Panc1 (cell line): ENCODE measurements at regions not wholly inside any gene's neighbourhood (a gene's known extent, or its start where the extent isn't known, plus 50 kb on each side); places are given as distances from the start of the nearest gene placed in this dataset.

ENCODE experiments used
- ATAC-seq: fragments of 200-7000 bp; cut with Tn5 transposase; 2 replicates; pipeline ENCODE4 v1.9.1; 2020; ENCODE audit warnings: mild to moderate bottlenecking, moderate library complexity
- BruUV-seq: library from RNA; stranded (reverse); fragments of 400-500 nt; replicated peaks from 2 replicates; lab custom pipeline; 2021; lab: Mats Ljungman, UMichigan
- CTCF ChIA-PET: fragments of 300-600 bp; sonication (Branson Sonifier 250); formaldehyde crosslinking; loops from one replicate; lab custom pipeline; 2022; ENCODE audit warnings: antibody characterized with exemption; lab: Charles Lee
- POLR2A ChIA-PET: fragments of 300-600 bp; sonication (Branson Sonifier 250); formaldehyde crosslinking; loops from one replicate; lab custom pipeline; 2022; ENCODE audit warnings: antibody characterized with exemption; lab: Charles Lee
- DNase-seq: peaks from one replicate; pipeline ENCODE4 v3.0.0-alpha.2; 2010; ENCODE audit warnings: low read depth, low spot score
- H3K27ac ChIP-seq: 2 replicates; pipeline ENCODE4 v1.5.1; 2011; ENCODE audit warnings: mild to moderate bottlenecking, low read length, inconsistent platforms
- H3K27me3 ChIP-seq: fragments of 200-500 bp; sonication (Bioruptor generic); 2 replicates; pipeline ENCODE4 v1.6.0; 2014; ENCODE audit warnings: low read length, inconsistent platforms; ENCODE audit not compliant: control insufficient read depth, insufficient read depth
- H3K36me3 ChIP-seq: fragments of 200-500 bp; sonication (Bioruptor generic); 2 replicates; pipeline ENCODE4 v1.5.1; 2014; ENCODE audit warnings: inconsistent platforms, mild to moderate bottlenecking, low read length, moderate library complexity; ENCODE audit not compliant: control insufficient read depth, insufficient read depth
- H3K4me1 ChIP-seq: 2 replicates; pipeline ENCODE4 v1.5.1; 2011; ENCODE audit warnings: inconsistent platforms, mild to moderate bottlenecking, low read length, moderate library complexity; ENCODE audit not compliant: control insufficient read depth, insufficient read depth
- H3K4me3 ChIP-seq, 2 experiments: 2 replicates each; pipeline ENCODE4 v1.5.1; 2011 to 2012; ENCODE audit warnings: low read depth in 2 of 2, low read length in 2 of 2, mild to moderate bottlenecking in 2 of 2, inconsistent platforms in 1 of 2, moderate library complexity in 1 of 2
- H3K9me3 ChIP-seq: fragments of 200-500 bp; sonication (Bioruptor generic); 2 replicates; pipeline ENCODE4 v1.5.1; 2014; ENCODE audit warnings: low read depth, mild to moderate bottlenecking, inconsistent platforms, low read length, moderate library complexity; ENCODE audit not compliant: control insufficient read depth, insufficient read depth
- POLR2AphosphoS5 ChIP-seq: IDR thresholded peaks from 2 replicates; pipeline ENCODE4 v1.6.1; 2012; ENCODE audit warnings: mild to moderate bottlenecking, low read depth, low read length, moderate library complexity
- REST ChIP-seq, 2 experiments: IDR thresholded peaks; 2 replicates each; pipeline ENCODE4 v1.6.1; 2011 to 2012; ENCODE audit warnings: low read depth in 2 of 2, control low read depth in 1 of 2, low read length in 1 of 2, mild to moderate bottlenecking in 1 of 2, moderate library complexity in 1 of 2; ENCODE audit not compliant: insufficient read depth in 1 of 2
- SIN3A ChIP-seq: IDR thresholded peaks from 2 replicates; pipeline ENCODE4 v1.6.1; 2012; ENCODE audit warnings: low read depth, mild to moderate bottlenecking, low read length, moderate library complexity, borderline replicate concordance; ENCODE audit not compliant: insufficient read depth
- TCF7L2 ChIP-seq: IDR thresholded peaks from 2 replicates; pipeline ENCODE4 v1.6.1; 2011; ENCODE audit warnings: mild to moderate bottlenecking, low read depth, low read length, inconsistent platforms
- in situ Hi-C: cut with HindIII; loops from 2 replicates; pipeline ENCODE4 v1.10.0; 2016; ENCODE audit warnings: low sequenced_read_pairs, low pct_unique_long_range_greater_than_20kb
- intact Hi-C: fragments of 100-400 bp; cut with micrococcal nuclease; formaldehyde crosslinking; loops from one replicate; pipeline ENCODE4 v1.10.0; 2022; ENCODE audit not compliant: unreplicated experiment
- TF ChIP-seq, protein P1 (sequence below): fragments of 450-650 bp; IDR thresholded peaks from 2 replicates; pipeline ENCODE4 v1.5.1; 2017; ENCODE audit warnings: mild to moderate bottlenecking

DNA sequence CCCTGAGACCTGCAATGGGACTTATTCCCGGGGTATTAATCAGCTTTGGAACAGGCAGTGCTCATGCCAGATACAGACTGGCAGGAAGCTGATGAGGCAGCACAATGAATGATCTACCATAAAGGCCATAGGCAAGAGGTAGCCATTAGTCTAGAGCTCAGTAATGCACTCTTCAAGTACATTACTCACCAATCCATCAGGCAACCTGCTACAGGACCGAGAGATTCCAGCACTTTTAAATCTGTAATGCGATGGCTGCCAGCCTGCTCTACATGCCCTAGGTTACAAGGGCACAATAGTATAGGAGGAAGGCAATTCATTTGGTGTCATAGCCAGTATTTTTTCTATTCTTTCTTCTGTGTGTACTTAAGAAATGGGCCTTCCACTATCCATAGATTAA is 217.8 kb upstream of the PMFBP1 start:
- Histone ChIP-seq H3K9me3 (0 out of 2 replicates have a peak, but pooled peaks cover 3% of the 10 kb centered on the region), H3K4me1 (no peaks in the 10 kb centered on the region), H3K4me3 (no peak overlapping the region), H3K27ac (no peak overlapping the region), H3K27me3 (no peaks in the 10 kb centered on the region), H3K36me3 (no peaks in the 10 kb centered on the region)
- ChIA-PET CTCF (interaction anchor here (0.7 kb wide), 1 partner anchor 273 kb away, joined by 4 read pairs; no protein-coding TSS in a partner anchor), POLR2A (no interaction called here)
- BruUV-seq = no TSS peak
- in situ Hi-C loops (no loop called here), intact Hi-C loops (no loop called here)
- ATAC-seq = no peak
- TF ChIP-seq TCF7L2 (no peak), REST (IDR thresholded peaks at IDR 0.05; ENCODE audit: insufficient read depth in 1 of 2, low read depth in 2 of 2, low read length in 1 of 2) (no peak), POLR2AphosphoS5 (no peak), SIN3A (no peak)
- TF ChIP-seq, protein P1, sequence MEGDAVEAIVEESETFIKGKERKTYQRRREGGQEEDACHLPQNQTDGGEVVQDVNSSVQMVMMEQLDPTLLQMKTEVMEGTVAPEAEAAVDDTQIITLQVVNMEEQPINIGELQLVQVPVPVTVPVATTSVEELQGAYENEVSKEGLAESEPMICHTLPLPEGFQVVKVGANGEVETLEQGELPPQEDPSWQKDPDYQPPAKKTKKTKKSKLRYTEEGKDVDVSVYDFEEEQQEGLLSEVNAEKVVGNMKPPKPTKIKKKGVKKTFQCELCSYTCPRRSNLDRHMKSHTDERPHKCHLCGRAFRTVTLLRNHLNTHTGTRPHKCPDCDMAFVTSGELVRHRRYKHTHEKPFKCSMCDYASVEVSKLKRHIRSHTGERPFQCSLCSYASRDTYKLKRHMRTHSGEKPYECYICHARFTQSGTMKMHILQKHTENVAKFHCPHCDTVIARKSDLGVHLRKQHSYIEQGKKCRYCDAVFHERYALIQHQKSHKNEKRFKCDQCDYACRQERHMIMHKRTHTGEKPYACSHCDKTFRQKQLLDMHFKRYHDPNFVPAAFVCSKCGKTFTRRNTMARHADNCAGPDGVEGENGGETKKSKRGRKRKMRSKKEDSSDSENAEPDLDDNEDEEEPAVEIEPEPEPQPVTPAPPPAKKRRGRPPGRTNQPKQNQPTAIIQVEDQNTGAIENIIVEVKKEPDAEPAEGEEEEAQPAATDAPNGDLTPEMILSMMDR = no peak
- no peak for DNase-seq

GRCh38 chr16:72388007-72388406 is 216.1 kb upstream of the PMFBP1 start:
- H3K36me3 ChIP-seq = no peaks in the 10 kb centered on the region
- intact Hi-C loops = no loop called here
- H3K4me1 ChIP-seq = no peaks in the 10 kb centered on the region
- ATAC-seq (no peak), DNase-seq (no peak)
- H3K9me3 ChIP-seq = no peaks in the 10 kb centered on the region
- CTCF ChIA-PET = no interaction called here
- no peak overlapping the region for H3K4me3 ChIP-seq
- H3K27ac ChIP-seq = no peak overlapping the region
- TF ChIP-seq, protein P1 = no peak
- TF ChIP-seq TCF7L2 (no peak), SIN3A (no peak), POLR2AphosphoS5 (no peak), REST (IDR thresholded peaks at IDR 0.05; ENCODE audit: insufficient read depth in 1 of 2, low read depth in 2 of 2, low read length in 1 of 2) (no peak)
- H3K27me3 ChIP-seq = no peaks in the 10 kb centered on the region
- in situ Hi-C loops = no loop called here
- POLR2A ChIA-PET = no interaction called here
- no TSS peak for BruUV-seq
